ENCODE measurements at regions not wholly inside any gene's neighbourhood (a gene's known extent, or its start where the extent isn't known, plus 50 kb on each side); places are given as distances from the start of the nearest gene placed in this dataset.

DNA sequence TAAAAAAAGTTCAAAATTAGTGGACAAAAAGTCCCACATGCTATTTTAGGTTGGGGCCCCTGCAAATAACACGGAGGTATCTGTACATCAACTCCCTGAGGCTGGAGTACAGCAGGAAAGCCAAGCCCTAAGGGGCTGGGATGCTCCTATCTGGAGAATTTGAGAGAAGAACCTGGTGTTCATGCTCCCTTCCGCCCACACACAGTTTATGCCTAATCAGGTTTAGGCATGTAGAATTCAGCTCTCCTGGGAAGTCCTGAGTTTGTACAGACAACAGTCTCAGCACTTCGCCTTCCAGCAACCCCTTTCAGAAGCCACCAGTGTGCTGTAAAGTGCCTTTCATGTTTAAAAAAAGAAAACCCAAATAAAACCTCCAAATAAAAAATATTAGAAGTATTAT, 237.3 kb upstream of the GRIP1 start:
- Histone ChIP-seq H3K9me1 (replicated peaks; ENCODE audit: control insufficient read depth, extremely low read depth, insufficient read depth, low read length) (no peaks in the 10 kb centered on the region), H3K4me3 (replicated peaks in 1 of 3; ENCODE audit: insufficient read depth in 1 of 3, low read depth in 1 of 3, low read length in 3 of 3) (no peak overlapping the region), H2AFZ (ENCODE audit: low read depth, low read length) (no peak overlapping the region), H3K36me3 (ENCODE audit: control insufficient read depth in 2 of 2, extremely low read depth in 1 of 2, insufficient read depth in 2 of 2, low read length in 2 of 2) (no peaks in the 10 kb centered on the region), H3K4me2 (ENCODE audit: insufficient read depth, low read length) (no peak overlapping the region), H3K4me1 (ENCODE audit: control insufficient read depth, extremely low read depth, insufficient read depth, low read length) (no peaks in the 10 kb centered on the region), H4K20me1 (replicated peaks; ENCODE audit: control insufficient read depth, extremely low read depth, insufficient read depth, low read length) (no peaks in the 10 kb centered on the region), H3K9ac (replicated peaks; ENCODE audit: extremely low read depth, insufficient read depth, low read length) (no peak overlapping the region), H3K27ac (ENCODE audit: insufficient read depth, low read depth, low read length) (no peak overlapping the region), H3K9me3 (replicated peaks; ENCODE audit: control insufficient read depth, insufficient read depth, low read length) (no peaks in the 10 kb centered on the region), H3K79me2 (ENCODE audit: control insufficient read depth, insufficient read depth, low read length) (no peaks in the 10 kb centered on the region), H3K27me3 (ENCODE audit: control insufficient read depth in 2 of 2, insufficient read depth in 2 of 2, low read length in 2 of 2) (no peaks in the 10 kb centered on the region)
- CTCF ChIA-PET: no interaction called here
- POLR2A ChIA-PET: no interaction called here
- dilution Hi-C loops (cut with MboI; ENCODE audit: extremely low pct_ligation_motif_present, low sequenced_read_pairs): no loop called here
- intact Hi-C loops (cut with micrococcal nuclease): no loop called here
- TF ChIP-seq GATA2 (IDR thresholded peaks at IDR 0.05; ENCODE audit: insufficient read depth, insufficient read length, low read depth, low read length) (no peak), CTCF (IDR thresholded peaks at IDR 0.05; ENCODE audit: extremely low read depth in 1 of 2, insufficient read depth in 1 of 2, low read depth in 1 of 2, low read length in 2 of 2) (no peak), POLR2A (IDR thresholded peaks at IDR 0.05; ENCODE audit: low read depth, low read length) (no peak), POLR2AphosphoS5 (IDR thresholded peaks at IDR 0.05; ENCODE audit: insufficient read depth, low read depth, low read length) (no peak), EZH2 (IDR thresholded peaks at IDR 0.05; ENCODE audit: borderline replicate concordance, low read depth, low read length, severe bottlenecking) (no peak), FOS (IDR thresholded peaks at IDR 0.05; ENCODE audit: borderline replicate concordance, insufficient read depth, low read length) (no peak), JUN (IDR thresholded peaks at IDR 0.05; ENCODE audit: borderline replicate concordance, insufficient read depth, insufficient read length, low read depth) (no peak)
- DNase-seq (ENCODE audit: low read depth, low spot score) (no peak), FAIRE-seq (no peak)
- BruUV-seq (replicated peaks): no TSS peak

GRCh38 chr12:66919466-66919865, 240.6 kb upstream of the GRIP1 start:
- POLR2A ChIA-PET: no interaction called here
- no peaks in the 10 kb centered on the region for H3K79me2 ChIP-seq (ENCODE audit: control insufficient read depth, insufficient read depth, low read length)
- FAIRE-seq (no peak), DNase-seq (ENCODE audit: low read depth, low spot score) (no peak)
- no peaks in the 10 kb centered on the region for H3K9me1 ChIP-seq (replicated peaks; ENCODE audit: control insufficient read depth, extremely low read depth, insufficient read depth, low read length)
- no peaks in the 10 kb centered on the region for H4K20me1 ChIP-seq (replicated peaks; ENCODE audit: control insufficient read depth, extremely low read depth, insufficient read depth, low read length)
- H3K4me2 ChIP-seq (ENCODE audit: insufficient read depth, low read length): no peak overlapping the region
- no peak overlapping the region for H2AFZ ChIP-seq (ENCODE audit: low read depth, low read length)
- TF ChIP-seq EZH2 (IDR thresholded peaks at IDR 0.05; ENCODE audit: borderline replicate concordance, low read depth, low read length, severe bottlenecking): no peak
- no peak for TF ChIP-seq POLR2A (IDR thresholded peaks at IDR 0.05; ENCODE audit: low read depth, low read length)
- no peak for TF ChIP-seq POLR2AphosphoS5 (IDR thresholded peaks at IDR 0.05; ENCODE audit: insufficient read depth, low read depth, low read length)
- no peak for TF ChIP-seq MAX (IDR thresholded peaks at IDR 0.05; ENCODE audit: insufficient read depth, insufficient read length)
- TF ChIP-seq FOS (IDR thresholded peaks at IDR 0.05; ENCODE audit: borderline replicate concordance, insufficient read depth, low read length): no peak
- TF ChIP-seq GATA2 (IDR thresholded peaks at IDR 0.05; ENCODE audit: insufficient read depth, insufficient read length, low read depth, low read length): no peak
- TF ChIP-seq MYC (IDR thresholded peaks at IDR 0.05; ENCODE audit: low read depth, low read length): no peak
- no peak for TF ChIP-seq CTCF (IDR thresholded peaks at IDR 0.05; ENCODE audit: extremely low read depth in 1 of 2, insufficient read depth in 1 of 2, low read depth in 1 of 2, low read length in 2 of 2)
- TF ChIP-seq JUN (IDR thresholded peaks at IDR 0.05; ENCODE audit: borderline replicate concordance, insufficient read depth, insufficient read length, low read depth): no peak
- H3K9me3 ChIP-seq (replicated peaks; ENCODE audit: control insufficient read depth, insufficient read depth, low read length): no peaks in the 10 kb centered on the region
- H3K9ac ChIP-seq (replicated peaks; ENCODE audit: extremely low read depth, insufficient read depth, low read length): no peak overlapping the region
- dilution Hi-C loops (cut with MboI; ENCODE audit: extremely low pct_ligation_motif_present, low sequenced_read_pairs): no loop called here
- intact Hi-C loops (cut with micrococcal nuclease): no loop called here
- H3K4me3 ChIP-seq (replicated peaks in 1 of 3; ENCODE audit: insufficient read depth in 1 of 3, low read depth in 1 of 3, low read length in 3 of 3): no peak overlapping the region
- H3K27me3 ChIP-seq (ENCODE audit: control insufficient read depth in 2 of 2, insufficient read depth in 2 of 2, low read length in 2 of 2): no peaks in the 10 kb centered on the region
- H3K27ac ChIP-seq (ENCODE audit: insufficient read depth, low read depth, low read length): no peak overlapping the region
- BruUV-seq (replicated peaks): no TSS peak
- CTCF ChIA-PET: no interaction called here
- no peaks in the 10 kb centered on the region for H3K4me1 ChIP-seq (ENCODE audit: control insufficient read depth, extremely low read depth, insufficient read depth, low read length)
- H3K36me3 ChIP-seq (ENCODE audit: control insufficient read depth in 2 of 2, extremely low read depth in 1 of 2, insufficient read depth in 2 of 2, low read length in 2 of 2): no peaks in the 10 kb centered on the region
